GM23338 (cell line): ENCODE measurements at regions not wholly inside any gene's neighbourhood (a gene's known extent, or its start where the extent isn't known, plus 50 kb on each side); places are given as distances from the start of the nearest gene placed in this dataset.
A peak's percentile ranks its signal among the peaks of the same experiment; 100 is the strongest.

Experiments
- ATAC-seq: fragments of 200-7000 bp; cut with Tn5 transposase; 3 replicates; pipeline ENCODE4 v1.9.1; 2020
- DNase-seq: peaks from one replicate; pipeline ENCODE4 v3.0.0-alpha.2; 2015; ENCODE audit warnings: low spot score
- H2AFZ ChIP-seq: fragments of 200-600 bp; sonication (generic); 2 replicates; pipeline ENCODE4 v1.8.0; 2016; ENCODE audit warnings: antibody characterized with exemption, mild to moderate bottlenecking, moderate library complexity
- H3F3A ChIP-seq: fragments of 200-600 bp; sonication (generic); replicated peaks from 2 replicates; pipeline ENCODE4 v1.8.0; 2017; ENCODE audit warnings: antibody characterized with exemption, mixed run types, low read depth
- H3K27ac ChIP-seq: fragments of 200-600 bp; sonication (generic); 2 replicates; pipeline ENCODE4 v1.6.1; 2016; ENCODE audit warnings: low read depth
- H3K27me3 ChIP-seq: fragments of 200-600 bp; sonication (generic); 2 replicates; pipeline ENCODE4 v1.8.0; 2016; ENCODE audit warnings: mild to moderate bottlenecking, mixed run types, moderate library complexity; ENCODE audit not compliant: insufficient read depth
- H3K36me3 ChIP-seq: fragments of 200-600 bp; sonication (generic); 2 replicates; pipeline ENCODE4 v1.8.0; 2016; ENCODE audit warnings: mild to moderate bottlenecking; ENCODE audit not compliant: insufficient read depth
- H3K4me1 ChIP-seq: fragments of 200-600 bp; sonication (generic); 2 replicates; pipeline ENCODE4 v1.8.0; 2016; ENCODE audit warnings: mild to moderate bottlenecking, moderate library complexity; ENCODE audit not compliant: insufficient read depth
- H3K4me2 ChIP-seq: fragments of 200-600 bp; sonication (generic); 2 replicates; pipeline ENCODE4 v1.7.1; 2017; ENCODE audit warnings: mixed run types
- H3K4me3 ChIP-seq: fragments of 200-600 bp; sonication (generic); 2 replicates; pipeline ENCODE4 v1.6.1; 2016; ENCODE audit warnings: mixed run types
- H3K79me2 ChIP-seq: fragments of 200-600 bp; sonication (generic); replicated peaks from 2 replicates; pipeline ENCODE4 v1.8.0; 2017; ENCODE audit warnings: mild to moderate bottlenecking; ENCODE audit not compliant: insufficient read depth
- H3K9me2 ChIP-seq: fragments of 200-600 bp; sonication (generic); 2 replicates; pipeline ENCODE4 v1.8.0; 2017; ENCODE audit not compliant: insufficient read depth
- H4K20me1 ChIP-seq: fragments of 200-600 bp; sonication (generic); replicated peaks from 2 replicates; pipeline ENCODE4 v1.8.0; 2017; ENCODE audit warnings: mild to moderate bottlenecking; ENCODE audit not compliant: insufficient read depth
- H3K27ac Mint-ChIP-seq: 2 replicates; pipeline ENCODE4 v1.8.0; 2020; ENCODE audit warnings: inconsistent platforms, mild to moderate bottlenecking, moderate library complexity, mixed read lengths
- H3K27me3 Mint-ChIP-seq: 3 replicates; pipeline ENCODE4 v1.8.0; 2022; ENCODE audit warnings: low read depth, mild to moderate bottlenecking, moderate library complexity, mixed read lengths, inconsistent platforms; ENCODE audit not compliant: insufficient read depth, poor library complexity
- H3K36me3 Mint-ChIP-seq: 3 replicates; pipeline ENCODE4 v1.8.0; 2021; ENCODE audit warnings: low read depth, mild to moderate bottlenecking, inconsistent platforms, moderate library complexity, mixed read lengths
- H3K4me1 Mint-ChIP-seq: 3 replicates; pipeline ENCODE4 v1.8.0; 2020; ENCODE audit warnings: mild to moderate bottlenecking, inconsistent platforms, mixed read lengths
- H3K4me3 Mint-ChIP-seq: 3 replicates; pipeline ENCODE4 v1.8.0; 2021; ENCODE audit warnings: moderate library complexity, mild to moderate bottlenecking, inconsistent platforms, mixed read lengths
- H3K9me3 Mint-ChIP-seq: 3 replicates; pipeline ENCODE4 v1.8.0; 2020; ENCODE audit warnings: moderate library complexity, mild to moderate bottlenecking, inconsistent platforms, mixed read lengths
- CREB1 ChIP-seq: fragments of 250-450 bp; sonication (Bioruptor Pico); IDR thresholded peaks from 2 replicates; pipeline ENCODE4 v1.5.0; 2020; ENCODE audit warnings: low read depth, mild to moderate bottlenecking, moderate library complexity
- ETS1 ChIP-seq: IDR thresholded peaks from 2 replicates; pipeline ENCODE4 v1.6.1; 2016; ENCODE audit warnings: antibody characterized with exemption
- EZH2 ChIP-seq: fragments of 200-600 bp; sonication (generic); IDR thresholded peaks from one replicate; pipeline ENCODE4 v1.8.0; 2017; ENCODE audit warnings: antibody characterized with exemption, mild to moderate bottlenecking, low read depth; ENCODE audit not compliant: unreplicated experiment
- EZH2phosphoT487 ChIP-seq: fragments of 200-600 bp; sonication (generic); IDR thresholded peaks from one replicate; pipeline ENCODE4 v1.8.1; 2018; ENCODE audit warnings: antibody characterized with exemption; ENCODE audit not compliant: unreplicated experiment
- JUNB ChIP-seq: IDR thresholded peaks from one replicate; pipeline ENCODE4 v1.6.1; 2016; ENCODE audit warnings: antibody characterized with exemption; ENCODE audit not compliant: unreplicated experiment
- NANOG ChIP-seq: IDR thresholded peaks from 2 replicates; pipeline ENCODE4 v1.6.1; 2016; ENCODE audit warnings: antibody characterized with exemption, borderline replicate concordance
- POLR2AphosphoS5 ChIP-seq: IDR thresholded peaks from 2 replicates; pipeline ENCODE4 v1.6.1; 2016; ENCODE audit warnings: antibody characterized with exemption, low read depth
- REST ChIP-seq: IDR thresholded peaks from one replicate; pipeline ENCODE4 v1.6.1; 2018; ENCODE audit warnings: antibody characterized with exemption; ENCODE audit not compliant: unreplicated experiment
- STAT1 ChIP-seq: IDR thresholded peaks from one replicate; pipeline ENCODE4 v1.6.1; 2016; ENCODE audit warnings: antibody characterized with exemption; ENCODE audit not compliant: unreplicated experiment
- ZNF114 ChIP-seq: fragments of 250-450 bp; sonication (Bioruptor Pico); IDR thresholded peaks from 2 replicates; pipeline ENCODE4 v1.5.0; 2020; ENCODE audit warnings: mild to moderate bottlenecking, moderate library complexity
- ZNF331 ChIP-seq: fragments of 250-450 bp; sonication (Bioruptor Pico); IDR thresholded peaks from 2 replicates; pipeline ENCODE4 v1.5.0; 2020; ENCODE audit warnings: low read depth, mild to moderate bottlenecking, moderate library complexity
- TF ChIP-seq, protein P1 (sequence below), 2 experiments: fragments of 200-600 bp in 1 of 2; sonication (generic) in 1 of 2; conservative IDR thresholded peaks; 2 replicates each; pipeline versions ENCODE4 v1.5.1 to v1.6.1; 2016 to 2017; ENCODE audit warnings: antibody characterized with exemption in 2 of 2, low read depth in 2 of 2, mild to moderate bottlenecking in 2 of 2, moderate library complexity in 1 of 2
- TF ChIP-seq, protein P2 (sequence below): fragments of 250-450 bp; sonication (Bioruptor Pico); IDR thresholded peaks from 2 replicates; pipeline ENCODE4 v1.5.0; 2020; ENCODE audit warnings: mild to moderate bottlenecking, moderate library complexity

GRCh38 chr1:177884479-177885021 is 85.3 kb downstream of the SEC16B start:
- Histone ChIP-seq H3K4me2 (no peak overlapping the region), H4K20me1 (no peaks in the 10 kb centered on the region), H3K9me2 (0 out of 2 replicates have a peak, but pooled peaks cover 5% of the 10 kb centered on the region), H3K27ac (no peak overlapping the region), H3K79me2 (no peaks in the 10 kb centered on the region), H3F3A (no peaks in the 10 kb centered on the region), H3K4me1 (no peaks in the 10 kb centered on the region), H3K27me3 (no peaks in the 10 kb centered on the region), H3K36me3 (no peaks in the 10 kb centered on the region), H3K4me3 (no peak overlapping the region), H2AFZ (0 out of 2 replicates have a peak overlapping the region, but pooled peaks have one; percentile 8)
- Mint-ChIP-seq H3K9me3 (no peaks in the 10 kb centered on the region), H3K4me3 (no peak overlapping the region), H3K27ac (no peak overlapping the region), H3K27me3 (peaks cover 3% of the 10 kb centered on the region), H3K4me1 (no peaks in the 10 kb centered on the region), H3K36me3 (no peaks in the 10 kb centered on the region)
- TF ChIP-seq JUNB (no peak), NANOG (no peak), CREB1 (CRISPR knock-in tag) (no peak), STAT1 (no peak), ZNF331 (CRISPR knock-in tag) (no peak), ETS1 (no peak), EZH2phosphoT487 (no peak), REST (no peak), EZH2 (no peak), ZNF114 (no peak), POLR2AphosphoS5 (no peak)
- TF ChIP-seq, protein P1, sequence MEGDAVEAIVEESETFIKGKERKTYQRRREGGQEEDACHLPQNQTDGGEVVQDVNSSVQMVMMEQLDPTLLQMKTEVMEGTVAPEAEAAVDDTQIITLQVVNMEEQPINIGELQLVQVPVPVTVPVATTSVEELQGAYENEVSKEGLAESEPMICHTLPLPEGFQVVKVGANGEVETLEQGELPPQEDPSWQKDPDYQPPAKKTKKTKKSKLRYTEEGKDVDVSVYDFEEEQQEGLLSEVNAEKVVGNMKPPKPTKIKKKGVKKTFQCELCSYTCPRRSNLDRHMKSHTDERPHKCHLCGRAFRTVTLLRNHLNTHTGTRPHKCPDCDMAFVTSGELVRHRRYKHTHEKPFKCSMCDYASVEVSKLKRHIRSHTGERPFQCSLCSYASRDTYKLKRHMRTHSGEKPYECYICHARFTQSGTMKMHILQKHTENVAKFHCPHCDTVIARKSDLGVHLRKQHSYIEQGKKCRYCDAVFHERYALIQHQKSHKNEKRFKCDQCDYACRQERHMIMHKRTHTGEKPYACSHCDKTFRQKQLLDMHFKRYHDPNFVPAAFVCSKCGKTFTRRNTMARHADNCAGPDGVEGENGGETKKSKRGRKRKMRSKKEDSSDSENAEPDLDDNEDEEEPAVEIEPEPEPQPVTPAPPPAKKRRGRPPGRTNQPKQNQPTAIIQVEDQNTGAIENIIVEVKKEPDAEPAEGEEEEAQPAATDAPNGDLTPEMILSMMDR (conservative IDR thresholded peaks at IDR 0.05; ENCODE audit: low read depth in 2 of 2) = no peak
- TF ChIP-seq, protein P2, sequence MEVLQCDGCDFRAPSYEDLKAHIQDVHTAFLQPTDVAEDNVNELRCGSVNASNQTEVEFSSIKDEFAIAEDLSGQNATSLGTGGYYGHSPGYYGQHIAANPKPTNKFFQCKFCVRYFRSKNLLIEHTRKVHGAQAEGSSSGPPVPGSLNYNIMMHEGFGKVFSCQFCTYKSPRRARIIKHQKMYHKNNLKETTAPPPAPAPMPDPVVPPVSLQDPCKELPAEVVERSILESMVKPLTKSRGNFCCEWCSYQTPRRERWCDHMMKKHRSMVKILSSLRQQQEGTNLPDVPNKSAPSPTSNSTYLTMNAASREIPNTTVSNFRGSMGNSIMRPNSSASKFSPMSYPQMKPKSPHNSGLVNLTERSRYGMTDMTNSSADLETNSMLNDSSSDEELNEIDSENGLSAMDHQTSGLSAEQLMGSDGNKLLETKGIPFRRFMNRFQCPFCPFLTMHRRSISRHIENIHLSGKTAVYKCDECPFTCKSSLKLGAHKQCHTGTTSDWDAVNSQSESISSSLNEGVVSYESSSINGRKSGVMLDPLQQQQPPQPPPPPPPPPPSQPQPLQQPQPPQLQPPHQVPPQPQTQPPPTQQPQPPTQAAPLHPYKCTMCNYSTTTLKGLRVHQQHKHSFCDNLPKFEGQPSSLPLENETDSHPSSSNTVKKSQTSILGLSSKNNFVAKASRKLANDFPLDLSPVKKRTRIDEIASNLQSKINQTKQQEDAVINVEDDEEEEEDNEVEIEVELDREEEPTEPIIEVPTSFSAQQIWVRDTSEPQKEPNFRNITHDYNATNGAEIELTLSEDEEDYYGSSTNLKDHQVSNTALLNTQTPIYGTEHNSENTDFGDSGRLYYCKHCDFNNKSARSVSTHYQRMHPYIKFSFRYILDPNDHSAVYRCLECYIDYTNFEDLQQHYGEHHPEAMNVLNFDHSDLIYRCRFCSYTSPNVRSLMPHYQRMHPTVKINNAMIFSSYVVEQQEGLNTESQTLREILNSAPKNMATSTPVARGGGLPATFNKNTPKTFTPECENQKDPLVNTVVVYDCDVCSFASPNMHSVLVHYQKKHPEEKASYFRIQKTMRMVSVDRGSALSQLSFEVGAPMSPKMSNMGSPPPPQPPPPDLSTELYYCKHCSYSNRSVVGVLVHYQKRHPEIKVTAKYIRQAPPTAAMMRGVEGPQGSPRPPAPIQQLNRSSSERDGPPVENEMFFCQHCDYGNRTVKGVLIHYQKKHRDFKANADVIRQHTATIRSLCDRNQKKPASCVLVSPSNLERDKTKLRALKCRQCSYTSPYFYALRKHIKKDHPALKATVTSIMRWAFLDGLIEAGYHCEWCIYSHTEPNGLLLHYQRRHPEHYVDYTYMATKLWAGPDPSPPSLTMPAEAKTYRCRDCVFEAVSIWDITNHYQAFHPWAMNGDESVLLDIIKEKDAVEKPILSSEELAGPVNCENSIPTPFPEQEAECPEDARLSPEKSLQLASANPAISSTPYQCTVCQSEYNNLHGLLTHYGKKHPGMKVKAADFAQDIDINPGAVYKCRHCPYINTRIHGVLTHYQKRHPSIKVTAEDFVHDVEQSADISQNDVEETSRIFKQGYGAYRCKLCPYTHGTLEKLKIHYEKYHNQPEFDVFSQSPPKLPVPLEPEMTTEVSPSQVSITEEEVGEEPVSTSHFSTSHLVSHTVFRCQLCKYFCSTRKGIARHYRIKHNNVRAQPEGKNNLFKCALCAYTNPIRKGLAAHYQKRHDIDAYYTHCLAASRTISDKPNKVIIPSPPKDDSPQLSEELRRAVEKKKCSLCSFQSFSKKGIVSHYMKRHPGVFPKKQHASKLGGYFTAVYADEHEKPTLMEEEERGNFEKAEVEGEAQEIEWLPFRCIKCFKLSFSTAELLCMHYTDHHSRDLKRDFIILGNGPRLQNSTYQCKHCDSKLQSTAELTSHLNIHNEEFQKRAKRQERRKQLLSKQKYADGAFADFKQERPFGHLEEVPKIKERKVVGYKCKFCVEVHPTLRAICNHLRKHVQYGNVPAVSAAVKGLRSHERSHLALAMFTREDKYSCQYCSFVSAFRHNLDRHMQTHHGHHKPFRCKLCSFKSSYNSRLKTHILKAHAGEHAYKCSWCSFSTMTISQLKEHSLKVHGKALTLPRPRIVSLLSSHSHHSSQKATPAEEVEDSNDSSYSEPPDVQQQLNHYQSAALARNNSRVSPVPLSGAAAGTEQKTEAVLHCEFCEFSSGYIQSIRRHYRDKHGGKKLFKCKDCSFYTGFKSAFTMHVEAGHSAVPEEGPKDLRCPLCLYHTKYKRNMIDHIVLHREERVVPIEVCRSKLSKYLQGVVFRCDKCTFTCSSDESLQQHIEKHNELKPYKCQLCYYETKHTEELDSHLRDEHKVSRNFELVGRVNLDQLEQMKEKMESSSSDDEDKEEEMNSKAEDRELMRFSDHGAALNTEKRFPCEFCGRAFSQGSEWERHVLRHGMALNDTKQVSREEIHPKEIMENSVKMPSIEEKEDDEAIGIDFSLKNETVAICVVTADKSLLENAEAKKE (CRISPR knock-in tag) = no peak
- ATAC-seq (no peak), DNase-seq (no peak)
